ENCODE measurements at regions not wholly inside any gene's neighbourhood (a gene's known extent, or its start where the extent isn't known, plus 50 kb on each side); places are given as distances from the start of the nearest gene placed in this dataset.

GRCh38 chr2:148567716-148568115 is 76.8 kb upstream of the EPC2 start:
- no peak for DNase-seq

GRCh38 chr2:148568597-148568996 is 76.0 kb upstream of the EPC2 start:
- no peak for DNase-seq

GRCh38 chr2:148569221-148569620 is 75.3 kb upstream of the EPC2 start:
- no peak for DNase-seq

GRCh38 chr2:148570989-148571388 is 73.6 kb upstream of the EPC2 start:
- DNase-seq = peak in 2 of 3 experiments; percentile 2 to 22

- DNase-seq = no peak
These were observed 66.6 kb upstream of the EPC2 start for GRCh38 chr2:148577845-148578492.

- DNase-seq = no peak
These were observed 66.1 kb upstream of the EPC2 start for GRCh38 chr2:148578493-148578884.

- peak in 1 of 3 experiments; percentile 17 for DNase-seq
These were observed 61.7 kb upstream of the EPC2 start for GRCh38 chr2:148582679-148583511.

GRCh38 chr2:148585696-148586095 is 58.9 kb upstream of the EPC2 start:
- DNase-seq = no peak

- no peak for DNase-seq
These were observed 57.9 kb upstream of the EPC2 start for GRCh38 chr2:148586522-148587128.

- DNase-seq = no peak
These were observed 53.9 kb upstream of the EPC2 start for GRCh38 chr2:148590612-148591011.

- no peak for DNase-seq
These were observed 51.8 kb upstream of the EPC2 start for GRCh38 chr2:148592791-148593190.

GRCh38 chr2:148593421-148593820 is 51.1 kb upstream of the EPC2 start:
- DNase-seq = no peak

GRCh38 chr2:148594216-148594615 is 50.3 kb upstream of the EPC2 start:
- peak in 2 of 3 experiments; percentile 31 to 65 for DNase-seq
